GM19351 (cell line): ENCODE measurements at regions not wholly inside any gene's neighbourhood (a gene's known extent, or its start where the extent isn't known, plus 50 kb on each side); places are given as distances from the start of the nearest gene placed in this dataset.
"Not testable (repeated sequence)": the region's sequence is repeated elsewhere in the genome, so short reads cannot be mapped to it uniquely, and the experiment has no call there.

Source experiments
- ATAC-seq: cut with Tn5 transposase; IDR thresholded peaks from one replicate; pipeline ENCODE4 v1.9.1; 2021; ENCODE audit warnings: mild to moderate bottlenecking, moderate library complexity; ENCODE audit not compliant: unreplicated experiment

DNA sequence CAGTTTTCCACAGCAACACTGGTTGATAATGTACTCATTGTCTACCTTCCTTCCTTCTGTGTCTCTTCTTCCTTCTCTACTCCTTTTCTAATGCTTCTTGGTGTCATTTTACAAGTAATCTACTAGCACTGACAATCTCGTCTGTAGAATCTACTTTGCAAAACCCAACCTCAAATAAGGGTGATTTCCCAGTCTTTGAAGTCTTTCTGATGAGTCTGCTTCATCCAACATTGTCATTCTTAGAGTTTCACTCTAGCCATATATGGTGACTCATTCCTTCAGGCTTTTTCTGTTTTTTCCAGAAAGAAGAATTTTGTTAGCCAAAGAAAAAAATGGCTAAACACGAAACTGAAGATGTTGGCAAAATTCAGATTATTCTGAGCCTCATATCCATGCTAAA is 288.7 kb downstream of the MBD2 start:
- ATAC-seq, result no peak

DNA sequence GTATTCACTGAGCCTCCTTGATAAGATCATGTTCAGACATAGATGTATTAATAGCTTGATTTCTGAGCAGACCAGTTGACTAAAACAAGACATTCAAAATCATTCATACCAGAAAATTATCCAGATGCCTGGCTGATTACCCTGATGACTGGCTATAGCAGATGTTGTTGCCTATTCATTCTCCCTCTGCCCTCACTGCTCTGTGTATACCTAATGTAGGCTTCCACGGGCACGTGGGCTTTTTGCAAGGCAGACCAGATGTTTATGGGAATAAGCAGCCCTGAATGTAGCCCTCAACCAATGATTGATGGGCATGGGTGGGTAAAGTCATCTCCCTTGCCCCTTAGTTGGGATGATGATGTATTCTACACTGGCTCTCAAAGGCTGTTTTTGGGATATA is 289.1 kb downstream of the MBD2 start:
- ATAC-seq, result no peak

DNA sequence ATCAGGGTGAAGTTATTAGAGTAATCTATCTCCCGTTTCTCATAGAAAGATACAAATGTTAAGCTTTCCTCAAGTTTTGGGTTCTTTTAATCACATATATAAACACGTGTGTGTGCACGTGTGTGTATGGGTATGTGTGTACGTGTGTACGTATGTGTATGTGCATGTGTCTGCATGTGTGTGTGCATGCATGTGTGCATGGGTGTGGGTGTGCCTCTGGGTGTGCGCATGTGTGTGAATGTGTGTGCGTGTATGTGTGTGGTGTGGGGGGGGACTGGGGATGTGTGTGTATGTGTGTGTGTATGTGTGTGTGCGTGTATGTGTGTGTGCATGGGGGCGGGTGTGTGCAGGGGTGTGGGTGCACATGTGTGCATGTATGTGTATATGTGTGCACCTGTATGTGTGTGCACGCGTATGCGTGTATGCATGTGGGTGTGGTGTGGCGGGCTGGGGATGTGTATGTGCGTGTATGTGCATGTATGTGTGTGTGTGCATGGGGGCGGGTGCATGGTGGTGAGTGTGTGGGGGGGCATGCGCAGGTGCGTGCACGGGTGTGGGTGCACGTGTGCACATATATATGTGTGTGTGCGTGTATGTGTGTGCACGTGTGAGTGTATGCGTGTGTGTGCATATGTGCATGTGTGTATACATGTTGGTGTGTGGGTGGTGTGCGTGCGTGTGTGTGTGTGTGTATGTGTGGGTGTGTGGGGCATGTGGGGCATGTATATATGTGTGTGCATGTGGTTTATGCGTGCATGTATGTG is 304.0 kb downstream of the MBD2 start:
- ATAC-seq, result no peak

DNA sequence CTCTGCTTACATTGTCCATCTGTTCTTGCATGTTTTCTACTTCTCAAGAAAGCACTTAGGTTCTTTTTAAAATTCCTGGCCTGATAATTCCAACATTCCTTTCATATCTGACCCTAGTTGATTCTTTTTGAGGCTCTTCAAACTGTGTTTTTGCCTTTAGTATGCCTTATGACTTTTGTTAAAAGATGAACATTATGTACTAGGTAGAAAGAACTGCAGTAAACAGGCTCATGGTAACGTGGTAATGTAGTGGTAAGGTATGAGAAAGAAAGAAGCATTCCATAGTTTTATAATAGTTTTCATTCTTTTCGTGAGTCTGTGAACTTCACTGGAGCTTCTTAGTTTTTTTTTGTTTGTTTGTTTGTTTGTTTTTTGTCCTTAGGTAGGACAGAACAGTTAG is 306.4 kb downstream of the MBD2 start:
- no peak for ATAC-seq

DNA sequence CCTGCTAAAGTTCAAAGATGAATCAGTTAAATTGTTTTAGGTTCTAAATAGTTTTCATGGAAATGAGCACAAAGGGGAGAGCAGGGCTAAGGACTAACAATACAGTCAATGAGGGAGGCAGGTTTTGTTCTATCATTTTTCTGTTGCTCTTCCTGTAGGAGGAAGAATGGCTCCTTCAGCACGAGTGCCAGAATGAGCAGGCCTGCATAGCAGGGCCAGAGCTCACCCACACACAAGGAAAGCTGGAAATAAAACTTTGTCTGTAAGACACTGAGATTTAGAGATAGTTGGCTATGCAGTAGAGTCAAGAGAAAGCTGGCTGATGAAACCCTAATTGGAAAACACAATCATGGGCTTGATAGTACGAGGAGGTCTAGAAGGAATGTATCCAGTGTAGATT is 313.3 kb downstream of the MBD2 start:
- no peak for ATAC-seq

- ATAC-seq, result peak; percentile 62
Measured at GRCh38 chr18:53909668-53910067, 314.8 kb downstream of the MBD2 start.

- no peak for ATAC-seq
Measured at GRCh38 chr18:53907921-53908320, 316.5 kb downstream of the MBD2 start.

- ATAC-seq, result no peak
Measured at GRCh38 chr18:53906681-53907080, 317.8 kb downstream of the MBD2 start.

- no peak for ATAC-seq
Measured at GRCh38 chr18:53894675-53895442, 329.6 kb downstream of the MBD2 start.

DNA sequence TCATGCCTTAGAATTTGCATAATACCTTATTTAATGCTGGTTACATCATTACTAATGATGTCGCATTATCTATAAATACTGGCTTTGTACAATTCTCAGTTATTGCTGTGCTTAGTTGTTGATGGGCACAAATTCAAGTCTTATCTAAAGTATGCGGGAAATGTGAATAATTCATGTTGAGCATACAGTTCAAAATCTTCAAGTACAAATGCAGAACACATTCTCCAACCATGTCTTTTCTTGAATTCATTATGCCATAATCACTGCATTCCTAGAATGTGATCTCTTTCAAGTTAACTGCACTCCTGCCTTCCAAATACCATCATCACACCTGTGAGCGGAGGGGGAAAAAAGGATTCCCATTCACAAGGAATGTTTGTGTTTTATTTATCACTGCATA is 337.0 kb downstream of the MBD2 start:
- ATAC-seq, result no peak

- ATAC-seq, result no peak
Measured at GRCh38 chr18:53886058-53886457, 338.4 kb downstream of the MBD2 start.

GRCh38 chr18:53883771-53884170 is 340.7 kb downstream of the MBD2 start:
- ATAC-seq, result no peak

GRCh38 chr18:53874103-53874502 is 350.4 kb downstream of the MBD2 start:
- ATAC-seq, result no peak

DNA sequence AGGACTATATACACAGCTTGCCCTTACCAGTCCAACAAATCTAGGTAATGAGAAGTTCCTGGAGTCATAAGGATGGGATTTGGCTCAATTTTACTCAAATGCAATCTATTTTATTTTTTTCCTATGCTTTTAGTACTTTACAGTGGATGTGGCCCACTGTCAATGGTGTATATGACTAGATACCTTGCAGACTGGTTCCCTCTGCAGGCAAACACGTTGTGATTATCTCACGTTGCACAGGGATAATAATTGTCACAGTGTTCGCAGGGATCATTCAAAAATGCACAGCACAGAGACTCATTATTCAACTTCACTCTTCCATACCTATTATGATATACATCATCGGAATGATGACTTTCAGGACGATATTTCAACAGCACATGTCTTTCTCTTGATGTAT is 359.7 kb downstream of the MBD2 start:
- ATAC-seq, result no peak

- no peak for ATAC-seq
Measured at GRCh38 chr18:53862921-53863320, 361.5 kb downstream of the MBD2 start.

DNA sequence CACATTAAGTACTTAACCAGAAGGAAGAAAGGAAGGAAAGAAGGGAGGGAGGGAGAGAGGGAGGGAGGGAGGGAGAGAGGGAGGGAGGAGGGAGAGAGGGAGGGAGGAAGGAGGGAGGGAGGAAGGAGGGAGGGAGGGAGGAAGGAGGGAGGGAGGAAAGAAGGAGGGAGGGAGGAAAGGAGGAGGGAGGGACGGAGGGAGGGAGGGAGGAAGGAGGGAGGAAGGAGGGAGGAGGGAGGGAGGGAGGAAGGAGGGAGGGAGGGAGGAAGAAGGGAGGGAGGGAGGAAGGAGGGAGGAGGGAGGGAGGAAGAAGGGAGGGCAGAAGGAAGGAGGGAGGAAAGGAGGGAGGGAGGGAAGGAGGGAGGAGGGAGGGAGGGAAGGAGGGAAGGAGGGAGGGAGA is 363.3 kb downstream of the MBD2 start:
- no peak for ATAC-seq

DNA sequence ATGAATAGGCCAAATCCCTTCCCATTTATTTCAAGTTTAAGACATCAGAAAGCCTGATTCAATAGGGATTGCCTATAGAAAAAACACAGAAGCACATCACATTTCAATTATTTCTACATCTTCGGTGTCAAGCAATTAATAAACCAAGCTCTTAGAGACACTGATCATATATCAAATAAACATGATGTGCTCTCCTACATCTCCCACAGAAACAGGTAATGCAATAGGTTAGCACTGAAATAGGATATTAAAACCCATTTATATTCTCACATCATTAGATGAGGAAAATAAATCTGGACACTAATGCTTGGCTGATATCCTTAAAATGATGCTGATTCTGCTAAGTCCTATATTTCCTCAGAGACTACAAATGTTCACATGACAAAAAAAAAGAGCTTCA is 364.7 kb downstream of the MBD2 start:
- ATAC-seq, result no peak

- ATAC-seq, result no peak
Measured at GRCh38 chr18:53850902-53851301, 373.6 kb downstream of the MBD2 start.

- no peak for ATAC-seq
Measured at GRCh38 chr18:53843763-53844162, 380.7 kb downstream of the MBD2 start.

DNA sequence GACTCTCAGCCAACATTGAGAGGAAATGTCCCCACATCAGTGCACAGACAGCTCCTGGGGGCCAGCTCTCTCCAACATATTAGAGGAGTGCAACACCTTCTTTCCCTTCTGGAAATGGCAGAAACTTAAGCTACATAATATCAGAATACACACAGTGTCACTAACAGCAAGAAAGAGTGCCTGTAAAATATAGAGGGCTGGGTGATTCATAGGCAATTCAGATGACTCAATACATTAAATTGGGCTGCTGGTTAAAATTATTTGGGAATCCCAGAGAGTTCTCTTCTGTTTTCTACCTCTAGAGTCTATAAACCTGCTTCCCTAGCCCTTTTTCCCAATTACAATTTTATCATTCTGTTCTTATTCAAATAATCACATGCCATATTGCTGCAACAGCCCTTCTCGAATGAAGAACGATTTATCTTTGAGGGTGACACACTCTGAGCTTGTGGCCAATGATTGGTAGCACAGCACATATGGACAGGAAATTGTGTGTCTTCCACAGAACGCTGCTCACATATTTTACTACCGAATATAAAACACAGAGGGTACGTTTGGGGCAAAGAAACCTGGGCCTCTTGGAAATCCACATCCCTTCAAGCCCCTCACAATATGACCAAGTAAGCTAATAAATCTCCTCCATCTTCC is 381.2 kb downstream of the MBD2 start:
- no peak for ATAC-seq

DNA sequence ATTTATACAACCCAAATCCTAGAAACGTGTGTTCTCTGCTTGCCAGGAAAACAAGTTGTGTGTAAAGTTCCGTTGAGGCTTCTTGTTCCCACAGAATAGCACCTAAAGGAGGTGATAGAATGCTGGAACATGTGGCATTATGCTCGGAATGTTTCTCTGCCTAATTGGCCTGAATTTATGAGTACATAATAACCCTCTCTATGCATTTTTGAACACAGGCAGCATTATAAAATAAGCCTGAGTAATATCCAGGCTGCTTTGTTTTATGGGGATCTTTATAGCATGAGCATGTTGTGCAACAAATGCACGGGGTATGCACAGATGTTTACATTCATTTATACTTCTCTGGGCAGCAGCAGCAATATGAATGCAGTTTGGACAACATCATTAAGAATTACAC is 385.7 kb downstream of the MBD2 start:
- ATAC-seq, result no peak

DNA sequence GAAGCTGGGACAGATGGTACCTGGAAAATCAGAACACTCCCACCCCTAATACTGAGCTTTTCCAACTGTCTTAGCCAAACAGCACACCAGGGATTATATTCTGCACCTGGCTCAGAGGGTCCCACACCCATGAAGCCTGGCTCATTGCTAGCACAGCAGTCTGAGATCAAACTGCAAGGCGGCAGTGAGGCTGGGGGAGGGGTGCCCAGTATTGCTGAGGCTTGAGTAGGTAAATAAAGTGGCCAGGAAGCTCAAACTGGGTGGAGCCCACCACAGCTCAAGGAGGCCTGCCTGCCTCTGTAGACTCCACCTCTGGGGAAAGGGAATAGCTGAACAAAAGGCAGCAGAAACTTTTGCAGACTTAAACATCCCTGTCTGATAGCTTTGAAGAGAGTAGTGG is 403.3 kb downstream of the MBD2 start:
- not testable (repeated sequence) for ATAC-seq
